Coronary artery (tissue), 2 donors: ENCODE measurements at regions not wholly inside any gene's neighbourhood (a gene's known extent, or its start where the extent isn't known, plus 50 kb on each side); places are given as distances from the start of the nearest gene placed in this dataset.

Experiments
- DNase-seq: peaks from one replicate; pipeline ENCODE4 v3.0.0-alpha.2; 2017; ENCODE audit warnings: low spot score
- H3K27ac ChIP-seq, 2 donors: fragments of 200-600 bp; sonication (generic); one replicate each; pipeline ENCODE4 v1.5.1; 2016 to 2019
- H3K4me3 ChIP-seq: fragments of 200-600 bp; sonication (generic); 2 replicates; pipeline ENCODE4 v1.5.1; 2016; ENCODE audit warnings: mild to moderate bottlenecking, moderate library complexity
- TF ChIP-seq, protein P1 (sequence below): fragments of 200-600 bp; sonication (generic); IDR thresholded peaks from one replicate; pipeline ENCODE4 v1.5.1; 2019; ENCODE audit warnings: antibody characterized with exemption

- DNase-seq: no peak
- TF ChIP-seq, protein P1, sequence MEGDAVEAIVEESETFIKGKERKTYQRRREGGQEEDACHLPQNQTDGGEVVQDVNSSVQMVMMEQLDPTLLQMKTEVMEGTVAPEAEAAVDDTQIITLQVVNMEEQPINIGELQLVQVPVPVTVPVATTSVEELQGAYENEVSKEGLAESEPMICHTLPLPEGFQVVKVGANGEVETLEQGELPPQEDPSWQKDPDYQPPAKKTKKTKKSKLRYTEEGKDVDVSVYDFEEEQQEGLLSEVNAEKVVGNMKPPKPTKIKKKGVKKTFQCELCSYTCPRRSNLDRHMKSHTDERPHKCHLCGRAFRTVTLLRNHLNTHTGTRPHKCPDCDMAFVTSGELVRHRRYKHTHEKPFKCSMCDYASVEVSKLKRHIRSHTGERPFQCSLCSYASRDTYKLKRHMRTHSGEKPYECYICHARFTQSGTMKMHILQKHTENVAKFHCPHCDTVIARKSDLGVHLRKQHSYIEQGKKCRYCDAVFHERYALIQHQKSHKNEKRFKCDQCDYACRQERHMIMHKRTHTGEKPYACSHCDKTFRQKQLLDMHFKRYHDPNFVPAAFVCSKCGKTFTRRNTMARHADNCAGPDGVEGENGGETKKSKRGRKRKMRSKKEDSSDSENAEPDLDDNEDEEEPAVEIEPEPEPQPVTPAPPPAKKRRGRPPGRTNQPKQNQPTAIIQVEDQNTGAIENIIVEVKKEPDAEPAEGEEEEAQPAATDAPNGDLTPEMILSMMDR: no peak
- no peak overlapping the region for H3K27ac ChIP-seq
- H3K4me3 ChIP-seq: no peak overlapping the region
Measured at GRCh38 chr6:105487040-105487790, 84.3 kb upstream of the PREP start.

GRCh38 chr6:105485456-105485855, 82.6 kb upstream of the PREP start:
- Histone ChIP-seq H3K27ac (no peak overlapping the region), H3K4me3 (no peak overlapping the region)
- TF ChIP-seq, protein P1: no peak
- no peak for DNase-seq

- Histone ChIP-seq H3K27ac (no peak overlapping the region), H3K4me3 (no peak overlapping the region)
- TF ChIP-seq, protein P1: peak; percentile 70
- no peak for DNase-seq
Measured at GRCh38 chr6:105484238-105485161, 81.6 kb upstream of the PREP start.

GRCh38 chr6:105483492-105483891, 80.6 kb upstream of the PREP start:
- DNase-seq: no peak
- TF ChIP-seq, protein P1: no peak
- Histone ChIP-seq H3K4me3 (no peak overlapping the region), H3K27ac (no peak overlapping the region)

DNA sequence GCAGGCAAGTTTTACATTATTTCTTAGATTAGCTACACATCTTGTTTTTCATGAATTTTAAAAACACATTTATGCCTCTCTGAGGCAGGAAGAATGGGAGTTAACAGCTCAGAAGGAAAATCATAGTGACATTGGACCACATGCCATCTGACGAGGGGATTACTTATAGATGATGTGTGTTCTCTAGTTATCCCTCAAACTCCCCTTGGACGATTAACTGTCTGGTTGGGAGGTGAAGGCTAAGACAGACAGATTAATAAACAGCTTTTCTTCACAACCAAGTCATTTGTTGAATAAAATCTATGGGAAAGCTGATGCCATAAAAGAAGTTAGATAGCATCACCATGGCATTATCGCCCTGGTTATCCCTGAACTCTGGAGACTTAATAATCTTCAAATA, 80.0 kb upstream of the PREP start:
- no peak overlapping the region for H3K4me3 ChIP-seq
- no peak overlapping the region for H3K27ac ChIP-seq
- no peak for DNase-seq
- TF ChIP-seq, protein P1: no peak

DNA sequence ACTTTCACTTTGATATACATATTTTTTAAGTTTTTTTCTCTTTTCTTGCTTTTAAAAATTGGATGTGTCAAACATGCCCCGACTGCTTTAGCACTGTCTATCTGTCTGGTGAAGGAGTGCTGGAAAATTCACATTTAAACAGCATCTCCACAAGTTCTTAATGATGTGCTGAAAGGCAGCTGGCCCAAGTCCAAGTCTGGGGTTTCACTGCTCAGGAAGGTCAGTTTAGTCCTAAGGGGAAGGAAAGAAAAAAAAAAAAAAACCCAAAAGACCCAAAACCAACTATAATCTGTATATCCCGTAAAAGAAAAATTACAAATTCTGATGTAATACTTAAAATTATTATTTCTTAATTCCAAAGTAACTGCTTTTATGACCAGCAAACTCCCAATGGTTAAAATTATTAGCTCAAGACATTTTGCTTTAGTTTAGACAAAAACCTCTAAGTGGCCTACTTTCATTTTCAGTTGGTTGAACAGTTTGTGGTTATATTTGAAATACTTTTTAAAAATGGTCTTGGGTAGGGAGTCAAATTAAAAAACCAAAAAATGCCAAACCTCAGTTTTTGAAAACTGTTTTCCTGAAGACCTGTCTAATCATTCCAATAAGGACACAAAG, 79.5 kb upstream of the PREP start:
- no peak overlapping the region for H3K27ac ChIP-seq
- no peak overlapping the region for H3K4me3 ChIP-seq
- TF ChIP-seq, protein P1: no peak
- DNase-seq: no peak
